Gastroesophageal sphincter (tissue), 4 donors: ENCODE measurements at regions not wholly inside any gene's neighbourhood (a gene's known extent, or its start where the extent isn't known, plus 50 kb on each side); places are given as distances from the start of the nearest gene placed in this dataset.

Source experiments
- ATAC-seq: fragments of 150-250 bp; one replicate; pipeline ENCODE4 v1.9.1; 2016; ENCODE audit warnings: mild to moderate bottlenecking, moderate library complexity
- H3K27ac ChIP-seq, 4 donors: fragments of 200-600 bp; sonication (generic) in 3 of 4; 1 replicate in 3 of 4; 2 replicates in 1 of 4; pipeline ENCODE4 v1.5.1; 2016 to 2019
- H3K27me3 ChIP-seq: fragments of 200-600 bp; sonication (generic); one replicate; pipeline ENCODE4 v1.5.1; 2019
- H3K36me3 ChIP-seq, 2 donors: fragments of 200-600 bp; sonication (generic); one replicate each; pipeline ENCODE4 v1.5.1; 2019; ENCODE audit warnings: control low read depth in 1 of 2
- H3K4me1 ChIP-seq, 3 donors: fragments of 200-600 bp; sonication (generic); 1 replicate in 2 of 3; 2 replicates in 1 of 3; pipeline ENCODE4 v1.5.1; 2016 to 2019; ENCODE audit warnings: control low read depth in 2 of 3
- H3K4me3 ChIP-seq, 2 donors: fragments of 200-600 bp; sonication (generic); one replicate each; pipeline ENCODE4 v1.5.1; 2019; ENCODE audit warnings: mild to moderate bottlenecking in 1 of 2, moderate library complexity in 1 of 2
- H3K9me3 ChIP-seq, 3 donors: fragments of 200-600 bp; sonication (generic); one replicate each; pipeline ENCODE4 v1.5.1; 2017 to 2019; ENCODE audit warnings: control low read depth in 2 of 3
- EP300 ChIP-seq: sonication (generic); formaldehyde crosslinking; IDR thresholded peaks from one replicate; pipeline ENCODE4 v1.6.1; 2017; ENCODE audit warnings: antibody characterized with exemption, mild to moderate bottlenecking
- POLR2A ChIP-seq, 2 donors: fragments of 450-650 bp; IDR thresholded peaks; one replicate each; pipeline ENCODE4 v1.6.1; 2017; ENCODE audit warnings: antibody characterized with exemption in 2 of 2, mild to moderate bottlenecking in 2 of 2, moderate library complexity in 1 of 2
- POLR2AphosphoS5 ChIP-seq: sonication (generic); formaldehyde crosslinking; IDR thresholded peaks from one replicate; pipeline ENCODE4 v1.6.1; 2017; ENCODE audit warnings: antibody characterized with exemption
- WGBS, 2 donors: methylation state at CpG; one replicate each; pipeline ENCODE4 v1.1.5; 2018; ENCODE audit warnings: low coverage in 1 of 2; 5-methylcytosine and 5-hydroxymethylcytosine counted together
- TF ChIP-seq, protein P1 (sequence below), 4 experiments: fragments of 200-600 bp in 2 of 4; fragments of 450-650 bp in 2 of 4; sonication (generic) in 1 of 4; IDR thresholded peaks; one replicate each; pipeline ENCODE4 v1.5.1; 2017 to 2019; ENCODE audit warnings: antibody characterized with exemption in 4 of 4, mild to moderate bottlenecking in 2 of 4, moderate library complexity in 2 of 4

DNA sequence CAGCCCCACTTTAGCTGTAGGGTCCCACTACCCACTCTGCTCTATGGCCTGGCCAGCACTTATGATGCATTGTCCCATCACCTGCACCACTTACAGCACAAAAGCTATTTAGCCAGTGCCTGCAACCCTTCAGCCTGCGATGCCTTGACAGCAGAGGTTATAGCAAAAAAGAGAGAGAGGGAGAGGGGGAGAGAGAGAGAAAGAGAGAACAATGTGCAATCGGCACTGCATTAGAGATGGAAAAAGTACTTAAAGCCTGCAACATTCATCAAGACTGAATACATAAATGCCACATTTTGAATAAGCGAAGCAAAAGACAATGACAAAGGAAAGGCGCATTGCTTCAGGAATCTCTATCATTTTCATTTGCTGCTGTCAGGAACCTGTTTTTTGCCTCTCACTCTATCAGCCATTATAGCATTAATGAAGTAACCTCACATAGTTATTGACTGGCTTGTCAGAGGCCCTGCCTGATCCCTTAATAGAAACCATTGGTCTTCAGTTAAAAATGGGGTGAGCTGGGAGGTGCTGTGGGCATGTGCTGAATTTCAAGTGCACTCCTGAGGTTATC, 833.1 kb downstream of the BCL11A start:
- no peaks in the 10 kb centered on the region for H3K36me3 ChIP-seq
- 65 to 94% methylated on average over 3 to 4 of the region's 4 CpGs for WGBS, 2 donors
- TF ChIP-seq POLR2AphosphoS5 (no peak), POLR2A (IDR thresholded peaks at IDR 0.05) (no peak), EP300 (no peak)
- TF ChIP-seq, protein P1, sequence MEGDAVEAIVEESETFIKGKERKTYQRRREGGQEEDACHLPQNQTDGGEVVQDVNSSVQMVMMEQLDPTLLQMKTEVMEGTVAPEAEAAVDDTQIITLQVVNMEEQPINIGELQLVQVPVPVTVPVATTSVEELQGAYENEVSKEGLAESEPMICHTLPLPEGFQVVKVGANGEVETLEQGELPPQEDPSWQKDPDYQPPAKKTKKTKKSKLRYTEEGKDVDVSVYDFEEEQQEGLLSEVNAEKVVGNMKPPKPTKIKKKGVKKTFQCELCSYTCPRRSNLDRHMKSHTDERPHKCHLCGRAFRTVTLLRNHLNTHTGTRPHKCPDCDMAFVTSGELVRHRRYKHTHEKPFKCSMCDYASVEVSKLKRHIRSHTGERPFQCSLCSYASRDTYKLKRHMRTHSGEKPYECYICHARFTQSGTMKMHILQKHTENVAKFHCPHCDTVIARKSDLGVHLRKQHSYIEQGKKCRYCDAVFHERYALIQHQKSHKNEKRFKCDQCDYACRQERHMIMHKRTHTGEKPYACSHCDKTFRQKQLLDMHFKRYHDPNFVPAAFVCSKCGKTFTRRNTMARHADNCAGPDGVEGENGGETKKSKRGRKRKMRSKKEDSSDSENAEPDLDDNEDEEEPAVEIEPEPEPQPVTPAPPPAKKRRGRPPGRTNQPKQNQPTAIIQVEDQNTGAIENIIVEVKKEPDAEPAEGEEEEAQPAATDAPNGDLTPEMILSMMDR (IDR thresholded peaks at IDR 0.05) = no peak
- no peaks in the 10 kb centered on the region for H3K27me3 ChIP-seq
- no peaks in the 10 kb centered on the region for H3K9me3 ChIP-seq
- no peak overlapping the region for H3K4me3 ChIP-seq
- ATAC-seq = no peak
- no peak overlapping the region for H3K27ac ChIP-seq
- no peaks in the 10 kb centered on the region for H3K4me1 ChIP-seq

DNA sequence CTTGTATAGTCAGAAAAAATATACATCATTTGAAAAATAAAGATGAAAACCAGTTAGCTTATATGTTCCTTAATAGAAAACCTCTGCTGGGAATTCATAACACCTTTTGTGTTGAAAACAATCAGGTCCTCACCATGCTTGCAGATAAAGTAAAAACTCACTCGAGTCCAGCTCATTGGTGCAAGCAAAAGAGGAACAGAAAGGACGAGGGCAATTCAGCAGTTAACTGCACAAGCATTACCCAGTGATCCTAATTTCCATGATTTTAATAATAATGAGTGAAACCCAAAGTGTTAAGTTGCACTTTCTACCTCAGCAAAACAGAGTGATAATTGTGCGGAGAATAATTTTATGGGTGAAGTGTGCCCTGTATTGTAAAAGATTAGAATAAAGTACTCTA, 839.9 kb downstream of the BCL11A start:
- Histone ChIP-seq H3K27me3 (no peaks in the 10 kb centered on the region), H3K4me1 (no peaks in the 10 kb centered on the region), H3K36me3 (no peaks in the 10 kb centered on the region), H3K4me3 (no peak overlapping the region), H3K9me3 (no peaks in the 10 kb centered on the region), H3K27ac (no peak overlapping the region)
- ATAC-seq = no peak
- 73 to 83% methylated on average over 2 to 3 of the region's 3 CpGs for WGBS, 2 donors
- TF ChIP-seq EP300 = no peak
- no peak for TF ChIP-seq POLR2AphosphoS5
- TF ChIP-seq, protein P1 (IDR thresholded peaks at IDR 0.05) = no peak
- TF ChIP-seq POLR2A (IDR thresholded peaks at IDR 0.05) = no peak

DNA sequence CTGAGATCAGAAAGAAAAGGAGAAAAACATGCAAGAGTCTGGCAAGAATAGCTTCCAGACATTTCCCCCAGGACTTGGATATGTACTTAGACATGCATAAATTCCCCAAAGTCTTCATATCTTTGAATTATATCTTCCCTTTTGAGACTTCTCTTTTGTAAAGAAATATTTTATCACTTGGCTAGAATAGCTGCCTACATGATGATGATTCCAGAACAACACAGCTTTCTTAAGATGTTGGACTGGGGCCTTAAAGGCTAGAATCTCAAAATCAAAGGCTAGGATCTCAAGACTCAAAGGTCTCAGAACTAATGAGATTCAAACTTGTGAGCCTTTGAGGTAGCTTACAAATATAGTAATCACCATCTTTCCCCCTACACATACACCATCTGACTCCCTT, 842.3 kb downstream of the BCL11A start:
- Histone ChIP-seq H3K27me3 (no peaks in the 10 kb centered on the region), H3K4me1 (no peaks in the 10 kb centered on the region), H3K9me3 (no peaks in the 10 kb centered on the region), H3K27ac (no peak overlapping the region), H3K4me3 (no peak overlapping the region), H3K36me3 (no peaks in the 10 kb centered on the region)
- TF ChIP-seq POLR2AphosphoS5 (no peak), EP300 (no peak), POLR2A (IDR thresholded peaks at IDR 0.05) (no peak)
- TF ChIP-seq, protein P1 (IDR thresholded peaks at IDR 0.05) = no peak
- no peak for ATAC-seq

DNA sequence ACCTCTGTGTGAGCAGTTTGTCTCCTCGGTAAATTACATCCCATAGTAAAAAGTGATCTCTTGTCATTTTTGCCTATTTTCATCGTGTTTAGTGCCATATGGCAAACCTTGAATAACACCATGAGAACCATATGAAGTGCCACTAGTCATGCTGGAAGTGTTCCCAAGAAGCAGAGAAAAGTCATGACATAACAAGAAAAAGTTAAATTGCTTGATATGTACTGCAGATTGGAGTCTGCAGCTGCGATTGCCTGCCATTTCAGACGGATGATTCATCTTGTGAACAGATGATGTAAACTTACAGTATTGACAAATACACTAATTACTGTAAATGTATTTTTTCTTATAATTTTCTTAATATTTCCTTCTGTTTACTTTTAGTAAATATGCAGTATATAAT, 846.7 kb downstream of the BCL11A start:
- TF ChIP-seq, protein P1 (IDR thresholded peaks at IDR 0.05) = no peak
- no peak for TF ChIP-seq EP300
- TF ChIP-seq POLR2A (IDR thresholded peaks at IDR 0.05) = no peak
- TF ChIP-seq POLR2AphosphoS5 = no peak
- 83 to 84% methylated on average over 4 of the region's 4 CpGs for WGBS, 2 donors

DNA sequence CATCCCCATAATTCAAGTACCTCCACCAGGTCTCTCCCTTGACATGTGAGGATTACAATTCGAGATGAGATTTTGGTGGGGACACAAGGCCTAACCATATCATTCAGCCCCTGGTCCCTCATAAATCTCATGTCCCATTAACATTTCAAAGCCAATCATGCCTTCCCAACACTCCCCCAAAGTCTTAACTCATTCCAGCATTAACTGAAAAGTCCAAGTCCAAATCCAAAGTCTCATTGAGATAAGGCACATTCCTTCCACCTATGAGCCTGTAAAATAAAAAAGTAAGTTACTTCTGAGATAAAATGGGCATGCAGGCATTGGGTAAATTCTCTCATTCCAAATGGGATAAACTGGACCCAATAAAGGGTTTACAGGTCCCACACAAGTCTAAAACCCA, 849.7 kb downstream of the BCL11A start:
- TF ChIP-seq POLR2A (IDR thresholded peaks at IDR 0.05) = no peak
- no peak for TF ChIP-seq EP300
- TF ChIP-seq, protein P1 (IDR thresholded peaks at IDR 0.05) = no peak
- TF ChIP-seq POLR2AphosphoS5 = no peak
- Histone ChIP-seq H3K27me3 (no peaks in the 10 kb centered on the region), H3K9me3 (peaks cover 0 to 18% (median 0%) of the 10 kb centered on the region in 3 donors), H3K4me3 (no peak overlapping the region), H3K36me3 (no peaks in the 10 kb centered on the region), H3K27ac (no peak overlapping the region), H3K4me1 (no peaks in the 10 kb centered on the region)
- 100% methylated on average over 1 of the region's 1 CpG; no CpG with 5 or more reads in 1 of the 2 donors for WGBS, 2 donors
- ATAC-seq = no peak

More for the DNA sequence above, 846.7 kb downstream of the BCL11A start:
- H3K27me3 ChIP-seq = no peaks in the 10 kb centered on the region
- peaks cover 0 to 13% (median 0%) of the 10 kb centered on the region in 3 donors for H3K9me3 ChIP-seq
- no peaks in the 10 kb centered on the region for H3K4me1 ChIP-seq
- H3K36me3 ChIP-seq = no peaks in the 10 kb centered on the region
- H3K4me3 ChIP-seq = no peak overlapping the region
- ATAC-seq = no peak
- no peak overlapping the region for H3K27ac ChIP-seq
